Cerebellar nuclear complex (tissue), 1 donor: ENCODE measurements at regions not wholly inside any gene's neighbourhood (a gene's known extent, or its start where the extent isn't known, plus 50 kb on each side); places are given as distances from the start of the nearest gene placed in this dataset.

ENCODE experiments used
- DNase-seq, 2 experiments: peaks; one replicate each; lab custom pipeline; 2025; lab: John Stamatoyannopoulos, UW

- DNase-seq, result no peak
These were observed 59.1 kb downstream of the BOD1 start for GRCh38 chr5:173557123-173557903.

GRCh38 chr5:173556142-173557028, 60.1 kb downstream of the BOD1 start:
- DNase-seq, result no peak

- DNase-seq, result no peak
These were observed 61.3 kb downstream of the BOD1 start for GRCh38 chr5:173554989-173555705.

GRCh38 chr5:173554038-173554955, 62.2 kb downstream of the BOD1 start:
- DNase-seq, result no peak

GRCh38 chr5:173550641-173551040, 65.8 kb downstream of the BOD1 start:
- DNase-seq, result no peak

GRCh38 chr5:173549644-173550043, 66.8 kb downstream of the BOD1 start:
- no peak for DNase-seq

GRCh38 chr5:173547579-173547978, 68.9 kb downstream of the BOD1 start:
- no peak for DNase-seq

- DNase-seq, result no peak
These were observed 73.5 kb downstream of the BOD1 start for GRCh38 chr5:173542964-173543363.

GRCh38 chr5:173542159-173542558, 74.3 kb downstream of the BOD1 start:
- no peak for DNase-seq

- no peak for DNase-seq
These were observed 77.8 kb downstream of the BOD1 start for GRCh38 chr5:173538654-173539053.

GRCh38 chr5:173538018-173538417, 78.4 kb downstream of the BOD1 start:
- no peak for DNase-seq

GRCh38 chr5:173537228-173537627, 79.2 kb downstream of the BOD1 start:
- no peak for DNase-seq

- no peak for DNase-seq
These were observed 80.3 kb downstream of the BOD1 start for GRCh38 chr5:173535976-173536639.

- DNase-seq, result no peak
These were observed 81.1 kb downstream of the BOD1 start for GRCh38 chr5:173535166-173535975.

GRCh38 chr5:173534664-173535063, 81.8 kb downstream of the BOD1 start:
- DNase-seq, result no peak

GRCh38 chr5:173534031-173534430, 82.4 kb downstream of the BOD1 start:
- DNase-seq, result no peak

- no peak for DNase-seq
These were observed 83.7 kb downstream of the BOD1 start for GRCh38 chr5:173532689-173533250.

- DNase-seq, result no peak
These were observed 84.6 kb downstream of the BOD1 start for GRCh38 chr5:173531863-173532262.

- no peak for DNase-seq
These were observed 85.9 kb downstream of the BOD1 start for GRCh38 chr5:173530547-173530946.

GRCh38 chr5:173529861-173530260, 86.6 kb downstream of the BOD1 start:
- DNase-seq, result no peak
